COLO668 (cell line): ENCODE measurements at regions not wholly inside any gene's neighbourhood (a gene's known extent, or its start where the extent isn't known, plus 50 kb on each side); places are given as distances from the start of the nearest gene placed in this dataset.

Experiments used
- DNase-seq: peaks from one replicate; lab custom pipeline; 2025; ENCODE audit not compliant: unreplicated experiment; lab: John Stamatoyannopoulos, UW

GRCh38 chr22:46053563-46054090 is 76.7 kb upstream of the WNT7B start:
- DNase-seq, result peak; percentile 87

- peak; percentile 62 for DNase-seq
Observed at GRCh38 chr22:46054091-46055073, 77.4 kb upstream of the WNT7B start.

GRCh38 chr22:46055181-46055875 is 78.4 kb upstream of the WNT7B start:
- no peak for DNase-seq

- DNase-seq, result no peak
Observed at GRCh38 chr22:46055911-46056545, 79.1 kb upstream of the WNT7B start.

GRCh38 chr22:46056546-46057245 is 79.7 kb upstream of the WNT7B start:
- DNase-seq, result no peak

GRCh38 chr22:46057246-46058090 is 80.5 kb upstream of the WNT7B start:
- DNase-seq, result no peak

- DNase-seq, result peak; percentile 39
Observed at GRCh38 chr22:46058091-46058420, 81.1 kb upstream of the WNT7B start.

- no peak for DNase-seq
Observed at GRCh38 chr22:46058591-46059519, 81.9 kb upstream of the WNT7B start.

- DNase-seq, result no peak
Observed at GRCh38 chr22:46060292-46061123, 83.5 kb upstream of the WNT7B start.

- DNase-seq, result no peak
Observed at GRCh38 chr22:46061124-46061500, 84.2 kb upstream of the WNT7B start.

GRCh38 chr22:46061501-46062231 is 84.7 kb upstream of the WNT7B start:
- no peak for DNase-seq

- DNase-seq, result no peak
Observed at GRCh38 chr22:46062232-46062615, 85.3 kb upstream of the WNT7B start.

- no peak for DNase-seq
Observed at GRCh38 chr22:46062971-46063631, 86.1 kb upstream of the WNT7B start.

- DNase-seq, result peak; percentile 54
Observed at GRCh38 chr22:46063846-46064227, 86.5 kb upstream of the PPARA start.

- no peak for DNase-seq
Observed at GRCh38 chr22:46064228-46064965, 85.9 kb upstream of the PPARA start.

- no peak for DNase-seq
Observed at GRCh38 chr22:46064966-46065666, 85.2 kb upstream of the PPARA start.
